GM12864 (cell line): ENCODE measurements at regions not wholly inside any gene's neighbourhood (a gene's known extent, or its start where the extent isn't known, plus 50 kb on each side); places are given as distances from the start of the nearest gene placed in this dataset.

Source experiments
- DNase-seq: peaks from one replicate; pipeline ENCODE4 v3.0.0-alpha.2; 2011; ENCODE audit warnings: low read depth
- H3K4me3 ChIP-seq: 2 replicates; pipeline ENCODE4 v1.5.1; 2011; ENCODE audit warnings: mild to moderate bottlenecking, low read depth, low read length, control low read depth
- CTCF ChIP-seq: IDR thresholded peaks from 2 replicates; pipeline ENCODE4 v1.5.1; 2011; ENCODE audit warnings: low read depth, mild to moderate bottlenecking, moderate library complexity, low read length, control low read depth, inconsistent platforms; ENCODE audit errors: missing control alignments

GRCh38 chr17:63358111-63358839, 87.8 kb downstream of the CYB561 start:
- DNase-seq = no peak
- no peak overlapping the region for H3K4me3 ChIP-seq
- no peak for TF ChIP-seq CTCF

- no peak for DNase-seq
- no peak overlapping the region for H3K4me3 ChIP-seq
- TF ChIP-seq CTCF = no peak
Measured at GRCh38 chr17:63358956-63359355, 87.2 kb downstream of the CYB561 start.

- TF ChIP-seq CTCF = no peak
- DNase-seq = no peak
- no peak overlapping the region for H3K4me3 ChIP-seq
Measured at GRCh38 chr17:63361182-63361581, 84.9 kb downstream of the CYB561 start.

DNA sequence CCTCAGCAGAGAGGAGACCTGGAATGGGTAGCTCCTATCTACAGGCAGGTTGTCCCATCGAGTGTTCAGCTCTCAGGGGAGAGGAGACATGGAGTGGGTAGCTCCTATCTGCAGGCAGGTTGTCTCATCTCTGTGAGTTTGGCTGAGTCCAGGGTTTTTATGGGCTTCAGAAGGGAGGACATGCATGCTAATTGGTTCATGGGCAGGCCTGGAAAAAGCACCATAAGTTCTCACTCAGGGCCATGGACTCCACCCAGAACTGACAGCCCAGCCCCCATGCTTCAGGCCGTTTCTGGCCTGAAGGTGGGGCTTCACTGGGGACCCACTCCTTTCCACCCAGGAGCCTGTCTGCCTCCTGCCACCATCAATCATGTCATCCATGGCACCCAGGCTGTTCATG, 84.0 kb downstream of the CYB561 start:
- TF ChIP-seq CTCF = no peak

GRCh38 chr17:63364387-63364786, 81.7 kb downstream of the CYB561 start:
- H3K4me3 ChIP-seq = no peak overlapping the region
- no peak for TF ChIP-seq CTCF

More for the DNA sequence above, 84.0 kb downstream of the CYB561 start:
- H3K4me3 ChIP-seq = no peak overlapping the region
- no peak for DNase-seq

GRCh38 chr17:63364944-63365343, 81.2 kb downstream of the CYB561 start:
- no peak overlapping the region for H3K4me3 ChIP-seq
- DNase-seq = no peak
- no peak for TF ChIP-seq CTCF

More at GRCh38 chr17:63364387-63364786, 81.7 kb downstream of the CYB561 start:
- no peak for DNase-seq
